ENCODE measurements at regions not wholly inside any gene's neighbourhood (a gene's known extent, or its start where the extent isn't known, plus 50 kb on each side); places are given as distances from the start of the nearest gene placed in this dataset.
"Not testable (repeated sequence)": the region's sequence is repeated elsewhere in the genome, so short reads cannot be mapped to it uniquely, and the experiment has no call there.

- peak; percentile 18 for DNase-seq (ENCODE audit: low read depth)
Measured at GRCh38 chr16:85275533-85276249, 163.4 kb upstream of the CIBAR2 start.

GRCh38 chr16:85276258-85276657 is 164.0 kb upstream of the CIBAR2 start:
- DNase-seq (ENCODE audit: low read depth), result no peak

GRCh38 chr16:85276721-85277120 is 164.4 kb upstream of the CIBAR2 start:
- no peak for DNase-seq (ENCODE audit: low read depth)

GRCh38 chr16:85278839-85279238 is 166.6 kb upstream of the CIBAR2 start:
- no peak for DNase-seq (ENCODE audit: low read depth)

- no peak for DNase-seq (ENCODE audit: low read depth)
Measured at GRCh38 chr16:85279402-85279801, 167.1 kb upstream of the CIBAR2 start.

GRCh38 chr16:85279825-85280545 is 167.7 kb upstream of the CIBAR2 start:
- DNase-seq (ENCODE audit: low read depth), result no peak

- DNase-seq (ENCODE audit: low read depth), result no peak
Measured at GRCh38 chr16:85281181-85281580, 168.9 kb upstream of the CIBAR2 start.

GRCh38 chr16:85282842-85283241 is 170.6 kb upstream of the CIBAR2 start:
- DNase-seq (ENCODE audit: low read depth), result no peak

GRCh38 chr16:85283305-85284050 is 171.2 kb upstream of the CIBAR2 start:
- DNase-seq (ENCODE audit: low read depth), result no peak

GRCh38 chr16:85284141-85284817 is 172.0 kb upstream of the CIBAR2 start:
- DNase-seq (ENCODE audit: low read depth), result no peak

GRCh38 chr16:85285681-85286065 is 173.4 kb upstream of the CIBAR2 start:
- peak; percentile 34 for DNase-seq (ENCODE audit: low read depth)

GRCh38 chr16:85286066-85286831 is 174.0 kb upstream of the CIBAR2 start:
- peak; percentile 62 for DNase-seq (ENCODE audit: low read depth)

- peak; percentile 20 for DNase-seq (ENCODE audit: low read depth)
Measured at GRCh38 chr16:85286951-85287814, 174.9 kb upstream of the CIBAR2 start.

- not testable (repeated sequence) for DNase-seq (ENCODE audit: low read depth)
Measured at GRCh38 chr16:85287815-85288109, 175.5 kb upstream of the CIBAR2 start.

GRCh38 chr16:85288341-85288868 is 176.1 kb upstream of the CIBAR2 start:
- DNase-seq (ENCODE audit: low read depth), result no peak

- DNase-seq (ENCODE audit: low read depth), result no peak
Measured at GRCh38 chr16:85288869-85289660, 176.8 kb upstream of the CIBAR2 start.

GRCh38 chr16:85289760-85290625 is 177.7 kb upstream of the CIBAR2 start:
- no peak for DNase-seq (ENCODE audit: low read depth)

GRCh38 chr16:85290626-85291301 is 178.5 kb upstream of the CIBAR2 start:
- no peak for DNase-seq (ENCODE audit: low read depth)
